ENCODE measurements at regions not wholly inside any gene's neighbourhood (a gene's known extent, or its start where the extent isn't known, plus 50 kb on each side); places are given as distances from the start of the nearest gene placed in this dataset.

- Histone ChIP-seq H3K36me3 (ENCODE audit: control insufficient read depth, insufficient read depth, low read length) (no peaks in the 10 kb centered on the region), H3K27ac (ENCODE audit: insufficient read depth, low read length) (no peak overlapping the region), H2AFZ (ENCODE audit: low read length) (no peak overlapping the region), H3K4me2 (ENCODE audit: extremely low read depth, insufficient read depth, low read length) (no peak overlapping the region), H3K4me3 (replicated peaks in 1 of 4; ENCODE audit: control extremely low read depth in 1 of 4, insufficient read depth in 1 of 4, low read depth in 3 of 4, low read length in 4 of 4) (no peak overlapping the region), H4K20me1 (ENCODE audit: control insufficient read depth, extremely low read depth, insufficient read depth, low read length) (no peaks in the 10 kb centered on the region), H3K9ac (ENCODE audit: insufficient read depth, low read length) (no peak overlapping the region), H3K27me3 (ENCODE audit: control insufficient read depth, insufficient read depth, low read length) (no peaks in the 10 kb centered on the region), H3K79me2 (ENCODE audit: control insufficient read depth, insufficient read depth, low read length) (no peaks in the 10 kb centered on the region), H3K9me3 (ENCODE audit: control insufficient read depth, insufficient read depth, low read depth, low read length) (no peaks in the 10 kb centered on the region), H3K4me1 (ENCODE audit: control insufficient read depth, extremely low read depth, insufficient read depth, low read length) (no peaks in the 10 kb centered on the region)
- peak in 1 of 2 donors; percentile 51 for DNase-seq (ENCODE audit: low read depth in 2 of 2)
- TF ChIP-seq CTCF (conservative IDR thresholded peaks at IDR 0.05 in 1 of 2, IDR thresholded peaks at IDR 0.05 in 1 of 2; ENCODE audit: low read depth in 1 of 2, low read length in 2 of 2) (no peak), EZH2 (IDR thresholded peaks at IDR 0.05; ENCODE audit: low read length, missing control alignments) (no peak)
These were observed 55.0 kb upstream of the EXOC2 start for GRCh38 chr6:747921-748320.

- Histone ChIP-seq H3K79me2 (ENCODE audit: control insufficient read depth, insufficient read depth, low read length) (no peaks in the 10 kb centered on the region), H3K4me2 (ENCODE audit: extremely low read depth, insufficient read depth, low read length) (no peak overlapping the region), H4K20me1 (ENCODE audit: control insufficient read depth, extremely low read depth, insufficient read depth, low read length) (no peaks in the 10 kb centered on the region), H3K27me3 (ENCODE audit: control insufficient read depth, insufficient read depth, low read length) (no peaks in the 10 kb centered on the region), H3K4me3 (replicated peaks in 1 of 4; ENCODE audit: control extremely low read depth in 1 of 4, insufficient read depth in 1 of 4, low read depth in 3 of 4, low read length in 4 of 4) (no peak overlapping the region), H3K36me3 (ENCODE audit: control insufficient read depth, insufficient read depth, low read length) (no peaks in the 10 kb centered on the region), H3K9ac (ENCODE audit: insufficient read depth, low read length) (no peak overlapping the region), H3K9me3 (ENCODE audit: control insufficient read depth, insufficient read depth, low read depth, low read length) (no peaks in the 10 kb centered on the region), H3K4me1 (ENCODE audit: control insufficient read depth, extremely low read depth, insufficient read depth, low read length) (no peaks in the 10 kb centered on the region), H2AFZ (ENCODE audit: low read length) (peak overlapping the region; percentile 35), H3K27ac (ENCODE audit: insufficient read depth, low read length) (no peak overlapping the region)
- TF ChIP-seq CTCF (conservative IDR thresholded peaks at IDR 0.05 in 1 of 2, IDR thresholded peaks at IDR 0.05 in 1 of 2; ENCODE audit: low read depth in 1 of 2, low read length in 2 of 2) = no peak
- TF ChIP-seq EZH2 (IDR thresholded peaks at IDR 0.05; ENCODE audit: low read length, missing control alignments) = no peak
- no peak for DNase-seq (ENCODE audit: low read depth in 2 of 2)
These were observed 54.1 kb upstream of the EXOC2 start for GRCh38 chr6:747028-747427.

GRCh38 chr6:744666-745353 is 51.9 kb upstream of the EXOC2 start:
- no peak for TF ChIP-seq CTCF (conservative IDR thresholded peaks at IDR 0.05 in 1 of 2, IDR thresholded peaks at IDR 0.05 in 1 of 2; ENCODE audit: low read depth in 1 of 2, low read length in 2 of 2)
- TF ChIP-seq EZH2 (IDR thresholded peaks at IDR 0.05; ENCODE audit: low read length, missing control alignments) = no peak
- no peak for DNase-seq (ENCODE audit: low read depth in 2 of 2)
- Histone ChIP-seq H3K9me3 (ENCODE audit: control insufficient read depth, insufficient read depth, low read depth, low read length) (no peaks in the 10 kb centered on the region), H3K27ac (ENCODE audit: insufficient read depth, low read length) (no peak overlapping the region), H3K36me3 (ENCODE audit: control insufficient read depth, insufficient read depth, low read length) (no peaks in the 10 kb centered on the region), H3K27me3 (ENCODE audit: control insufficient read depth, insufficient read depth, low read length) (no peaks in the 10 kb centered on the region), H3K4me1 (ENCODE audit: control insufficient read depth, extremely low read depth, insufficient read depth, low read length) (no peaks in the 10 kb centered on the region), H4K20me1 (ENCODE audit: control insufficient read depth, extremely low read depth, insufficient read depth, low read length) (no peaks in the 10 kb centered on the region), H2AFZ (ENCODE audit: low read length) (no peak overlapping the region), H3K4me2 (ENCODE audit: extremely low read depth, insufficient read depth, low read length) (no peak overlapping the region), H3K79me2 (ENCODE audit: control insufficient read depth, insufficient read depth, low read length) (no peaks in the 10 kb centered on the region), H3K9ac (ENCODE audit: insufficient read depth, low read length) (no peak overlapping the region), H3K4me3 (replicated peaks in 1 of 4; ENCODE audit: control extremely low read depth in 1 of 4, insufficient read depth in 1 of 4, low read depth in 3 of 4, low read length in 4 of 4) (no peak overlapping the region)
